ENCODE measurements at regions not wholly inside any gene's neighbourhood (a gene's known extent, or its start where the extent isn't known, plus 50 kb on each side); places are given as distances from the start of the nearest gene placed in this dataset.

GRCh38 chr2:107358362-107358761 lies 468.3 kb upstream of the RGPD4 start:
- TF ChIP-seq CTCF (IDR thresholded peaks at IDR 0.05) (no peak), EZH2 (IDR thresholded peaks at IDR 0.05; ENCODE audit: borderline replicate concordance, insufficient read depth, low read depth, low read length, poor library complexity, severe bottlenecking) (no peak)

All from B cell (primary cell).